Fibroblast of villous mesenchyme (primary cell): ENCODE measurements at regions not wholly inside any gene's neighbourhood (a gene's known extent, or its start where the extent isn't known, plus 50 kb on each side); places are given as distances from the start of the nearest gene placed in this dataset.

ENCODE experiments used
- DNase-seq: peaks from one replicate; pipeline ENCODE4 v3.0.0-alpha.2; 2010; ENCODE audit warnings: low read depth
- H3K4me3 ChIP-seq: 2 replicates; pipeline ENCODE4 v1.5.1; 2011; ENCODE audit warnings: low read depth, mild to moderate bottlenecking, low read length
- TF ChIP-seq, protein P1 (sequence below): IDR thresholded peaks from 2 replicates; pipeline ENCODE4 v1.5.1; 2012; ENCODE audit warnings: low read depth, mild to moderate bottlenecking, low read length; ENCODE audit not compliant: insufficient read depth

DNA sequence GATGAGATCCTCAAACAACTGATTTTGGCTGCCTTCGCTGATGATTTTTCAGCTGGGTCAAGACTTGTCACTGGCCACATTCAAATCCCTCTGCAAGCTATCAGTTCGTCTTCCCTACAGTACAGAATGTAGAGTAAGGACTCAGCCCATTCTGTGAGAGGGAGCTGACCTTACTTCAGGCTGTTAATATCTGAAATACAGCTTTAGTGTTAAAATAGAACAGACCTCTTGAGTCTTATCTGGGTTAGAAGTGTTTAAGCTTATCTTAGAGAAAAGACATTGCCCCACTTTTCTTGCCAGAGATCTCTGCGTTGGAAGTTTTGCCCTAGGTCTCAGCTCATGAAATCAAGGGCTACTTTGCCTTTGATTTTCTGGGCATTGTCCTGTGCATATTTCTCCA is 383.4 kb upstream of the LARGE1 start:
- H3K4me3 ChIP-seq: no peak overlapping the region
- DNase-seq: no peak
- TF ChIP-seq, protein P1, sequence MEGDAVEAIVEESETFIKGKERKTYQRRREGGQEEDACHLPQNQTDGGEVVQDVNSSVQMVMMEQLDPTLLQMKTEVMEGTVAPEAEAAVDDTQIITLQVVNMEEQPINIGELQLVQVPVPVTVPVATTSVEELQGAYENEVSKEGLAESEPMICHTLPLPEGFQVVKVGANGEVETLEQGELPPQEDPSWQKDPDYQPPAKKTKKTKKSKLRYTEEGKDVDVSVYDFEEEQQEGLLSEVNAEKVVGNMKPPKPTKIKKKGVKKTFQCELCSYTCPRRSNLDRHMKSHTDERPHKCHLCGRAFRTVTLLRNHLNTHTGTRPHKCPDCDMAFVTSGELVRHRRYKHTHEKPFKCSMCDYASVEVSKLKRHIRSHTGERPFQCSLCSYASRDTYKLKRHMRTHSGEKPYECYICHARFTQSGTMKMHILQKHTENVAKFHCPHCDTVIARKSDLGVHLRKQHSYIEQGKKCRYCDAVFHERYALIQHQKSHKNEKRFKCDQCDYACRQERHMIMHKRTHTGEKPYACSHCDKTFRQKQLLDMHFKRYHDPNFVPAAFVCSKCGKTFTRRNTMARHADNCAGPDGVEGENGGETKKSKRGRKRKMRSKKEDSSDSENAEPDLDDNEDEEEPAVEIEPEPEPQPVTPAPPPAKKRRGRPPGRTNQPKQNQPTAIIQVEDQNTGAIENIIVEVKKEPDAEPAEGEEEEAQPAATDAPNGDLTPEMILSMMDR: no peak

GRCh38 chr22:34306361-34306760 is 386.1 kb upstream of the LARGE1 start:
- no peak overlapping the region for H3K4me3 ChIP-seq

GRCh38 chr22:34308101-34308500 is 387.8 kb upstream of the LARGE1 start:
- no peak for DNase-seq
- TF ChIP-seq, protein P1: no peak
- H3K4me3 ChIP-seq: no peak overlapping the region

More at GRCh38 chr22:34306361-34306760, 386.1 kb upstream of the LARGE1 start:
- no peak for DNase-seq
- TF ChIP-seq, protein P1: no peak

DNA sequence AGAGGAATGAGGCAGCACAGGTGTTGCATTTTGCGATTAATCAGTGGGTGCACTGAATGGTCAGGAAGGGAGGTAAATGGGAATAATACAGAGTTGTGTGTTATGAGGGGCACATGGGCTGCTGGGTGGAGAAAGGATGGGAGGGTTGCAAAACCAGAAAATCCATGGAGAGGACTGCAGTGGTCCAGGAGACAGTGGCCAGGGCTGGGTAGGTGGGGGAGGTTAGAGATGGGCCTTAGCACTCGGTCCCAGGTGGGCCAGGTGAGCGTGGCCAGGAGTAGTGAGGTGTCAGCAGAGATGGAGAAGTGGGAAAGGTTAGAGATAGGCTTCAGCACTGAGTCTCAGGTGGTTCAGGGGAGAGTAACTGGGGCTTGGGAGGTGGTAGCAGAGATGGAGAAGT is 399.1 kb upstream of the LARGE1 start:
- H3K4me3 ChIP-seq: no peak overlapping the region
- DNase-seq: no peak
- TF ChIP-seq, protein P1: no peak

DNA sequence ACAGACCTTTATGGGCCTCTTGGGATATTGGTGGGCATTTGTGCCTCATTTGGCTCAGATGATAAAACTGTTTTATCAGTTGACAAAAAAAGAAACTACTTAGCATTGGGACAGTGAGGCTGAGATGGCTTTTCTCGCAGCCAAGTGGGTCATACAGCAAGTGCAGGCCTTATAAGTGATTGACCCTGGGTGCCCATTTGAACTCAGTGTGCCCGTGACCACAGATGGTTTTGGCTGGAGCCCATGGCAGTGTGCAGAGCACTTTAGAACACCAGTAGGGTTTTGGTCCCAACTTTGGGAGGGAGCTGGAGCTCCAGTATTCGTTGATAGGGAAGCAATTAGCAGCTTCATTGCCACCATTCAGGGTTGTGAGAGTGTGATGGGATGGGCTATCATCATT is 404.5 kb upstream of the LARGE1 start:
- no peak for DNase-seq
- no peak overlapping the region for H3K4me3 ChIP-seq
- TF ChIP-seq, protein P1: no peak

GRCh38 chr22:34326901-34327300 is 406.6 kb upstream of the LARGE1 start:
- H3K4me3 ChIP-seq: no peak overlapping the region
- no peak for DNase-seq
- TF ChIP-seq, protein P1: no peak

DNA sequence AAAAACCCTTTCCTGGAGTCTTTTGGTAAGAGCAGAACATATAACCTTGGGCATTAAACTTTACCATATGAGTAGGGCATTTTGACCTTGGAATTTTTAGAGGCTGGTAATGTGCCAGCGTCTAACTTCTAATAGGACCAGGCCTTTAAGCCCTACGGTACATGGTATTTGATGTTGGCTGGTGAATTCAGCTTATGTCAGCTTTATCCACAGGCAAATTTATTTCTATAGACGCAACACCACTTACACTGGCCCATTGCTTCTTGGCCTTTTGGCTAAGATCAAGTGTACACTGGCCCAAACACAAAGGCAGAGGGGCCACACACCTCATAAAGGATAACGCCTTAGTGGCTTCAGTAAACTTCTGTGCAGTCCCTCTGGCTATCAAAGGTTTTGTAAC is 410.2 kb upstream of the LARGE1 start:
- TF ChIP-seq, protein P1: no peak
- no peak for DNase-seq
- no peak overlapping the region for H3K4me3 ChIP-seq
